HEK293T (cell line): ENCODE measurements at regions not wholly inside any gene's neighbourhood (a gene's known extent, or its start where the extent isn't known, plus 50 kb on each side); places are given as distances from the start of the nearest gene placed in this dataset.

Experiments
- CTCF ChIA-PET: fragments of 350-600 bp; formaldehyde crosslinking; extraction: SDS; loops from one replicate; lab custom pipeline; 2021; ENCODE audit warnings: antibody characterized with exemption, inconsistent platforms; lab: Yijun Ruan, JAX
- POLR2A ChIA-PET: fragments of 350-600 bp; formaldehyde crosslinking; extraction: SDS; loops from one replicate; lab custom pipeline; 2020; ENCODE audit warnings: antibody characterized with exemption, inconsistent platforms; lab: Yijun Ruan, JAX
- DNase-seq: peaks from one replicate; pipeline ENCODE4 v3.0.0; 2012; ENCODE audit warnings: mixed read lengths; ENCODE audit errors: extremely low spot score
- ARNT ChIP-seq: fragments of 450-650 bp; IDR thresholded peaks from 2 replicates; pipeline ENCODE4 v1.6.1; 2017; ENCODE audit warnings: mild to moderate bottlenecking
- BHLHE40 ChIP-seq: fragments of 450-650 bp; IDR thresholded peaks from 2 replicates; pipeline ENCODE4 v1.6.1; 2016; ENCODE audit warnings: mild to moderate bottlenecking, moderate library complexity, borderline replicate concordance
- CTBP1 ChIP-seq: fragments of 450-650 bp; IDR thresholded peaks from 2 replicates; pipeline ENCODE4 v1.6.1; 2016; ENCODE audit warnings: borderline replicate concordance
- ELF4 ChIP-seq: fragments of 450-650 bp; IDR thresholded peaks from 2 replicates; pipeline ENCODE4 v1.6.1; 2017; ENCODE audit warnings: antibody characterized with exemption
- FOXA1 ChIP-seq: fragments of 450-650 bp; IDR thresholded peaks from 2 replicates; pipeline ENCODE4 v1.6.1; 2016; ENCODE audit warnings: mild to moderate bottlenecking
- FOXK2 ChIP-seq: fragments of 450-650 bp; IDR thresholded peaks from 2 replicates; pipeline ENCODE4 v1.6.1; 2016; ENCODE audit warnings: mild to moderate bottlenecking
- FOXM1 ChIP-seq: fragments of 450-650 bp; IDR thresholded peaks from 2 replicates; pipeline ENCODE4 v1.6.1; 2017; ENCODE audit warnings: mild to moderate bottlenecking, borderline replicate concordance
- HDGF ChIP-seq: fragments of 450-650 bp; IDR thresholded peaks from 2 replicates; pipeline ENCODE4 v1.6.1; 2017; ENCODE audit warnings: antibody characterized with exemption, borderline replicate concordance
- L3MBTL2 ChIP-seq: fragments of 450-650 bp; conservative IDR thresholded peaks from 2 replicates; pipeline ENCODE4 v1.6.1; 2016; ENCODE audit warnings: mild to moderate bottlenecking
- LEF1 ChIP-seq: fragments of 450-650 bp; IDR thresholded peaks from 2 replicates; pipeline ENCODE4 v1.6.1; 2017; ENCODE audit warnings: mild to moderate bottlenecking, borderline replicate concordance
- NFRKB ChIP-seq: fragments of 450-650 bp; IDR thresholded peaks from 2 replicates; pipeline ENCODE4 v1.6.1; 2016; ENCODE audit warnings: mild to moderate bottlenecking, moderate library complexity
- PKNOX1 ChIP-seq: fragments of 450-650 bp; IDR thresholded peaks from 2 replicates; pipeline ENCODE4 v1.6.1; 2016
- SP1 ChIP-seq: fragments of 450-650 bp; IDR thresholded peaks from 2 replicates; pipeline ENCODE4 v1.6.1; 2017
- SUZ12 ChIP-seq: fragments of 450-650 bp; IDR thresholded peaks from 2 replicates; pipeline ENCODE4 v1.6.1; 2016; ENCODE audit warnings: mild to moderate bottlenecking
- TARDBP ChIP-seq: fragments of 450-650 bp; IDR thresholded peaks from 2 replicates; pipeline ENCODE4 v1.6.1; 2016
- ZNF384 ChIP-seq: fragments of 450-650 bp; IDR thresholded peaks from 2 replicates; pipeline ENCODE4 v1.6.1; 2016

GRCh38 chr18:43719267-43719795 is 442.0 kb upstream of the SYT4 start:
- POLR2A ChIA-PET, result no interaction called here
- no peak for DNase-seq
- TF ChIP-seq SP1, result no peak
- TF ChIP-seq FOXM1, result no peak
- no peak for TF ChIP-seq ZNF384
- TF ChIP-seq L3MBTL2, result no peak
- TF ChIP-seq FOXA1, result no peak
- TF ChIP-seq SUZ12, result no peak
- TF ChIP-seq FOXK2, result no peak
- no peak for TF ChIP-seq PKNOX1
- no peak for TF ChIP-seq ARNT
- no peak for TF ChIP-seq HDGF
- CTCF ChIA-PET, result no interaction called here

- TF ChIP-seq TARDBP, result no peak
- POLR2A ChIA-PET, result no interaction called here
- DNase-seq, result no peak
- CTCF ChIA-PET, result no interaction called here
These were observed 442.8 kb upstream of the SYT4 start for GRCh38 chr18:43720041-43720440.

- ChIA-PET POLR2A (no interaction called here), CTCF (no interaction called here)
- TF ChIP-seq NFRKB (no peak), SUZ12 (no peak), HDGF (no peak), L3MBTL2 (no peak), SP1 (no peak)
These were observed 458.3 kb upstream of the SYT4 start for GRCh38 chr18:43735570-43735969.

GRCh38 chr18:43744960-43745745 is 467.9 kb upstream of the SYT4 start:
- ChIA-PET POLR2A (no interaction called here), CTCF (no interaction called here)
- TF ChIP-seq L3MBTL2 (no peak), FOXA1 (no peak), CTBP1 (no peak), FOXM1 (no peak), HDGF (no peak)
- no peak for DNase-seq

More at GRCh38 chr18:43735570-43735969, 458.3 kb upstream of the SYT4 start:
- DNase-seq, result no peak

- CTCF ChIA-PET, result no interaction called here
- POLR2A ChIA-PET, result no interaction called here
- TF ChIP-seq CTBP1 (no peak), LEF1 (no peak), L3MBTL2 (no peak), SP1 (no peak), HDGF (no peak), FOXA1 (no peak), TARDBP (no peak), ARNT (no peak), PKNOX1 (no peak), ZNF384 (no peak), BHLHE40 (no peak), FOXM1 (no peak), FOXK2 (no peak), SUZ12 (no peak), ELF4 (no peak), NFRKB (no peak)
- no peak for DNase-seq
These were observed 473.9 kb upstream of the SYT4 start for GRCh38 chr18:43751203-43751602.

GRCh38 chr18:43751835-43752234 is 474.5 kb upstream of the SYT4 start:
- no peak for DNase-seq
- CTCF ChIA-PET, result no interaction called here
- no peak for TF ChIP-seq FOXK2
- TF ChIP-seq NFRKB, result no peak
- TF ChIP-seq FOXM1, result no peak
- no peak for TF ChIP-seq FOXA1
- no peak for TF ChIP-seq LEF1
- TF ChIP-seq SP1, result no peak
- TF ChIP-seq PKNOX1, result no peak
- no peak for TF ChIP-seq L3MBTL2
- TF ChIP-seq CTBP1, result no peak
- no peak for TF ChIP-seq BHLHE40
- no peak for TF ChIP-seq ZNF384
- TF ChIP-seq ELF4, result no peak
- no peak for TF ChIP-seq TARDBP
- TF ChIP-seq SUZ12, result no peak
- no peak for TF ChIP-seq HDGF
- no peak for TF ChIP-seq ARNT
- POLR2A ChIA-PET, result no interaction called here
